ENCODE measurements at regions not wholly inside any gene's neighbourhood (a gene's known extent, or its start where the extent isn't known, plus 50 kb on each side); places are given as distances from the start of the nearest gene placed in this dataset.

- DNase-seq (ENCODE audit: low read depth in 4 of 4, low spot score in 1 of 4) = no peak
Observed at GRCh38 chr11:113555071-113555619, 79.9 kb upstream of the DRD2 start.

GRCh38 chr11:113554526-113554925 lies 79.3 kb upstream of the DRD2 start:
- DNase-seq (ENCODE audit: low read depth in 4 of 4, low spot score in 1 of 4) = no peak

- no peak for DNase-seq (ENCODE audit: low read depth in 4 of 4, low spot score in 1 of 4)
Observed at GRCh38 chr11:113553915-113554314, 78.7 kb upstream of the DRD2 start.

- no peak for DNase-seq (ENCODE audit: low read depth in 4 of 4, low spot score in 1 of 4)
Observed at GRCh38 chr11:113553235-113553634, 78.0 kb upstream of the DRD2 start.

- no peak for DNase-seq (ENCODE audit: low read depth in 4 of 4, low spot score in 1 of 4)
Observed at GRCh38 chr11:113552271-113552670, 77.1 kb upstream of the DRD2 start.

GRCh38 chr11:113551645-113552044 lies 76.4 kb upstream of the DRD2 start:
- DNase-seq (ENCODE audit: low read depth in 4 of 4, low spot score in 1 of 4) = no peak

DNA sequence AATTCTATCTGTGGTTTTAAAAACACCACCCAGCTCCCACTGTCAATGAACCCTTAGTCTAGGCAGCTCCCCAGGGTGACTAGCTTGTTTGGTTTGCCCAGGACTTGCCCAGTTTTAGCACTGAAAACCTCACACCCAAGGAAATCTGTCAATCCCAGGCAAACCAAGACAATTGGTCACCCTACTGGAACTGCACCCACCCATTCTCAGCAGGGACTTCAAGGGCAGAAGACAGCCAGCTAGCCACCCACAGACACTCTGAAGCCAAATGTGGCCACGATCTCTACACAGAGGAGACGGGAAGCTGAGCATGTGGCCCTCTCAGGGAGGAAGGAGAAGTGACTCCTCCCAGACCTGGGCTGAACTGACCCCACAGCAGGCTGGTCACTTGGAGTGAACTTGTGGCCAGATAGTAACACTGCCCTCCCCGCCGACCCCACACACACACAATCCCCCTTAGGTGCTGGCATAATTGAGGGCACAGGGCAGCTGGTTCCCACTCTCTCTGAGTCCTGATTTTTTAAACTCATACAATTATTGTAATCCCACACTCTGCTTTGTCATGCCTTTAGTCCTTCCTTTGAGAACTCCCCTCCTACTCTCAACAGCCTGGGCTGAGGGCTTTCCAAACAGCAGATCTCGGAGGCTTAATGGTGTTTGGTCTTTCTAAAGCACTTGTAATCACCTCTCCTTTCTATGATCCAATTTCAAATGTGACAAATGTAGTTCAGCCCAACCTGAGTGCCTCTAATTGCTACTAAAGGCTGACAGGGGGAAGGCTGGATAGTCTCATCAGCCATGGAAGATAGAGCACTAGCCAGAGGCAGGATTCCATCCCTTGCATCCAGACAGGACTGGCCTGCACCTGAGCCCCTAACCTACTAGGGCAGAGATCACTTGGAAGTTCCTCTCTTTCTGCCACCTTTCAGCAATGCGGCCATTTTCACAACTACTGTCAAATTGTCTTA lies 74.7 kb upstream of the DRD2 start:
- DNase-seq (ENCODE audit: low read depth in 4 of 4, low spot score in 1 of 4) = no peak

DNA sequence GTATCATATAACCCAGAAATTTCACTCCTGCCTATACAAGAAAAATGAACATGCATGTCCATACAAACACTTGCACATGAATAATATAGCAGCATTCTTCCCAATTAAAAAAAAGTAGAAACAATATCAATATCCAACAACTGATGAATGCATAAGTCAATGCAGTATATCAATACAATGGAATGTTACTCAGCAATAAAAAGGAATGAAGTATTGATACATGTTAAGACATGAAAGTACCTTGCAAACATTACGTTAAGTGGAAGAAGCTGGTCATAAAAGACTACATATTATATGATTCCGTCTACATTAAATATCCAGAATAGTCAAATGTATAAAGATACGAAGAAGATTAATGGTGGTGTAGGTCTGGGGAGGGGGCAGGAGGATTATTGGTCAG lies 73.9 kb upstream of the DRD2 start:
- DNase-seq (ENCODE audit: low read depth in 4 of 4, low spot score in 1 of 4) = no peak

GRCh38 chr11:113547739-113548138 lies 72.5 kb upstream of the DRD2 start:
- DNase-seq (ENCODE audit: low read depth in 4 of 4, low spot score in 1 of 4) = no peak

DNA sequence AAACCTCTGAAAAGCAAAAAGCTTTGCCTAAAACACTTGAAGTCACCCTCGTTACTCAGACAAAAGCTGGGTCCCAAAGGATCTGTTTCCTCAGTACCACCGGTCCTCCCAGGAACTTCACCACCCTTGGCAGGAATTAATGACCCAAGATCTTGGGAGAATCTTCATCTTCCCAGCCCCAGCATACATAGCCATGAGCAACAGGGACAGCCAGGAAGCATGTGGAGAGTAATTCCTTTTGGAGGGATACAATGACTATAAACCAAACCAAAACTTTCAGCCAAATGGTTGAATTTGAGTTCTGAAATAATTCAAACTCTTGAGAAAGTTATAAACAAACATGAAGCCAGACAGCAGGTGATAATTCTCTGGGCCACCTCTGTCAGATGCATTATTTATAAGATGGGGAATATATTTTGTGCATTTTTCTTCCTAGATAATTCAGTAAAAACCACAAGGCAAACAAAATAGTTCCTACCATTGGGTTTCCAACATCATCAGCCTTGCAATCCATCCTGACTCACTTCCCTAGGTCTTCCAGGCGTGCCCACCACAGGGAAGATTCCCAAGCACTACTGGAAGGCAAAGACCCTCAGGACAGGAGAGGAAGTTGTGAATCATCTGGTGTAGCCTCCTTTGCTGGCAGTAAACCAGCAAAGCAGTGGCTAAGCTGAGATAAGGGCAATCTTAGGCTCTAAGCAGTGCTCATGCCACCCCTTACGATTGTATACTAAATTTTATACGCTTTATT lies 71.7 kb upstream of the DRD2 start:
- no peak for DNase-seq (ENCODE audit: low read depth in 4 of 4, low spot score in 1 of 4)

- no peak for DNase-seq (ENCODE audit: low read depth in 4 of 4, low spot score in 1 of 4)
Observed at GRCh38 chr11:113542420-113542819, 67.2 kb upstream of the DRD2 start.

- no peak for DNase-seq (ENCODE audit: low read depth in 4 of 4, low spot score in 1 of 4)
Observed at GRCh38 chr11:113540416-113541330, 65.5 kb upstream of the DRD2 start.

DNA sequence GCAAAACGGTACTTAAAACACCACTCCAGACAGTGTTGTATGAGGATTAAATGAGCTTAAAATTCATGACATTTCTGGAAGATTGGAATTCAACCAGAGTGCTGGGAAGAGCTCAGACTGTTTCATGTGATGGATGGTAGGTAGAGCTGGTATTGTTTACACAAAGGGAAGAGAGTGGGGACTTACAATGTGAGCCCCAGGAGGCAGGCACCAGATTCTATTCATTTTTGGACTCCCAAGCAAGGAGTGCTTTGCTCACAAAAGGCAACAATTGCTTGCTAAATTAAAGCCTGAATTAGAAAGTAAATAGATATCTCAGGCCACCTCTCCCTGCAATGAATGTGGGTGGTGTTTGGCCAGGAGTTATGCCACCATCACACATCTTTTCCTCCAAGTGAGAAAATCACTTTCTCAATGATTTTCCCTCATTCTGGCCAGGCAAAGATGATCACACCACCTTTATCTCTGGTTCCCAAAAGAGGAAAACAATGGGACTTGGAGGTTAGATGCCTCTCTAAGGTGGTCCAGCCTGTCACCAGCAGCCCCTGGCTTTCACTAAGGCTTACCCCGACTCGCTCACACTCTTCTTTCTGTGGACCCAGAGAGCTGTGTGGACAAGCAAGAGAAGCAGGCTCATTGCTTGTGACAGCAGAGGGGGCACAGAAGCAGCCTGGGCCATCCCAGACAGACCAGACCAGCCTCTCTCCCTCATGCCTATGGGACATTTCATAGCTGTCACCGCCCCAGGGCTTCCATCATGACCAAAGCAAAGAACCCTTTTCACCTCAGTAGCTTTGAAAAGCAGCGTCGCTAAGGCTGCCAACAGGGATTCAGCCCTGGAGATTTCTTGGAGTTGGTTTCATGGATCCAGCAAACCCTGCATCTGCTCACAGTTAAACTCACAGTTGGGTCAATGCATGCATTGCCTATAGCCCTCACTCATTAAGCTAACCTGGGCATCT lies 63.5 kb upstream of the DRD2 start:
- DNase-seq (ENCODE audit: low read depth in 4 of 4, low spot score in 1 of 4) = no peak

DNA sequence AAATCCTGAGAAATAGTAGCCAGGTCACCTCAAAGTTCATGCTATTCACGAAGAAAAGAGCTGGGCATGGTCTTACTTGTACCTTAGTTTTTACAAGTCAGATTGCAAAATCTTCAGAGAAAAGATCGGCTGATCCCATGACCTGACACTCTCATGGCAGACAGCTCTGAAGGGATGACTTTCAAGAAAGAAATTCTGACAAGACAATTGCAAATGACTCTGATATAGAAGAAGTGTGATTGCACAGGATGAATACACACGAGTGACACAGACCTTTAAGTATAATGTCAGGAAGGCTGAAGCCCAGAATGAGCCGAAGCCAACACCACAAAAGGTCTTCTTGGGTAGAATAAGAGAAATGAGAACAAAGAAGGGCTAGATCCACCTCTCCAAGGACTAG lies 59.4 kb upstream of the DRD2 start:
- DNase-seq (ENCODE audit: low read depth in 4 of 4, low spot score in 1 of 4) = no peak

DNA sequence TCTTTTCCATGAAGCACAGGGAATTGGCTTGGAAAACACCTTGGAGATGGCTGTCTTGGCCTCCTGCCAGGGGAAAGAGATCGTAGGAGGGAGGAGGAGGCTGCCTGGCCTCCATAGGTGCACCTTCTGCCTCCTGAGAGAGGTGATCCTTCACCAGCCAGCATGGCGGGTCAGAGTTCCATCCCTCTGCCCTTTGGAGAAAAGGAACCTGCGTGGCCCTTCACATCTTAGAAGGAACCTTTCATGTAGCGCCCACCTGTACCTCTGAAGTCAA lies 58.2 kb upstream of the DRD2 start:
- no peak for DNase-seq (ENCODE audit: low read depth in 4 of 4, low spot score in 1 of 4)

DNA sequence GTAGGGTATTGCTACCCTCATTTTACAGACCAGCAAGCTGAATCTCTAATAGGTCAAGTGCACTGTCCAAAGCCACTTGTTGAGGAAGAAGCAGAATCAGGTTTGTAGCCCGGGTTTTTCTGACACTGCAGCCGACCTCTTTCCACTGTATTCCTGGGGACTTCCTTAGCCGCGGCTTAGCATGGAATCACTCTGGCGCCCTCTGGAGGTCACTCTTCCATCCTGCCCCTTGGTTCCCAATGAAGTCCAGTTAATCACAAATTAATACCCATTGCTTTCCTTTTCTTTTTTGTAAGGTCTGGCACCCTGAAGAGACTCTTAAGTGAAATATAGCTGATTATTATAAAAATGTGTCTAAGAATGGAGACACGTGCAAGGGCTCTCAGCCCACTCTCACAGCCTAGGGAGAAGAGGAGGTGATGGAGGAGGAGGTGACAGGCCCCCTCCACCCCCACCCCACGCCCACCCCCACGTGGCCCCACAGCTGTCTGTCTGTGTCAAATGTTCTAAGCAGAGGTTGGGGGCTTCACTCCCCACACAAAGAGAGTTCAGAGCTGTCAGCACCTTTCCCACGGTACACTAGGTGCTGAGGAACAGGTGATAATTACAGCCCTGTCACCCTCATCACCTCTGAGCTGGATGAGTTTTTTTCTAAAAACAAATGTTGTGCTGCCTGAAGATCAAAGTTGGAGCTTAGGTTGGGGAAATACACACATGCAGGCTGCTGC lies 57.7 kb upstream of the DRD2 start:
- peak; percentile 6 to 39 (median 24) for DNase-seq (ENCODE audit: low read depth in 4 of 4, low spot score in 1 of 4)

GRCh38 chr11:113531575-113532451 lies 56.6 kb upstream of the DRD2 start:
- DNase-seq (ENCODE audit: low read depth in 4 of 4, low spot score in 1 of 4) = no peak

- DNase-seq (ENCODE audit: low read depth in 4 of 4, low spot score in 1 of 4) = no peak
Observed at GRCh38 chr11:113531083-113531482, 55.9 kb upstream of the DRD2 start.

All from stimulated activated CD4-positive, alpha-beta T cell treated with anti-CD3 and anti-CD28 coated beads, Interleukin-1b, Interleukin-23, amount 100 ng/mL, for 24 hours (primary cell).